Limb (tissue), 2 donors: ENCODE measurements at regions not wholly inside any gene's neighbourhood (a gene's known extent, or its start where the extent isn't known, plus 50 kb on each side); places are given as distances from the start of the nearest gene placed in this dataset.

Experiments used
- DNase-seq, 2 donors: peaks; one replicate each; pipeline ENCODE4 v3.0.0-alpha.2; 2016; ENCODE audit errors: extremely low spot score in 2 of 2

GRCh38 chr7:46881507-46882127 is 700.3 kb downstream of the TNS3 start:
- no peak for DNase-seq

- DNase-seq, result no peak
These were observed 701.3 kb downstream of the TNS3 start for GRCh38 chr7:46880508-46881196.

GRCh38 chr7:46879783-46880182 is 702.1 kb downstream of the TNS3 start:
- no peak for DNase-seq

GRCh38 chr7:46871516-46871915 is 710.4 kb downstream of the TNS3 start:
- no peak for DNase-seq

GRCh38 chr7:46864716-46865115 is 717.2 kb downstream of the TNS3 start:
- DNase-seq, result no peak

- DNase-seq, result no peak
These were observed 721.9 kb downstream of the TNS3 start for GRCh38 chr7:46859963-46860475.

GRCh38 chr7:46855851-46856250 is 726.1 kb downstream of the TNS3 start:
- no peak for DNase-seq

GRCh38 chr7:46854958-46855473 is 726.9 kb downstream of the TNS3 start:
- no peak for DNase-seq

GRCh38 chr7:46853451-46853850 is 728.5 kb downstream of the TNS3 start:
- DNase-seq, result no peak

- no peak for DNase-seq
These were observed 729.1 kb downstream of the TNS3 start for GRCh38 chr7:46852795-46853194.

GRCh38 chr7:46850563-46851330 is 731.2 kb downstream of the TNS3 start:
- DNase-seq, result no peak

GRCh38 chr7:46848944-46849343 is 733.0 kb downstream of the TNS3 start:
- DNase-seq, result no peak

GRCh38 chr7:46848311-46848710 is 733.6 kb downstream of the TNS3 start:
- no peak for DNase-seq

GRCh38 chr7:46847126-46847525 is 734.8 kb downstream of the TNS3 start:
- DNase-seq, result no peak

GRCh38 chr7:46844486-46844885 is 737.4 kb downstream of the TNS3 start:
- no peak for DNase-seq

GRCh38 chr7:46841248-46841647 is 740.7 kb downstream of the TNS3 start:
- DNase-seq, result no peak

- DNase-seq, result no peak
These were observed 742.3 kb downstream of the TNS3 start for GRCh38 chr7:46839651-46840050.

- no peak for DNase-seq
These were observed 743.4 kb downstream of the TNS3 start for GRCh38 chr7:46838463-46838862.

GRCh38 chr7:46835556-46835955 is 746.4 kb downstream of the TNS3 start:
- no peak for DNase-seq

GRCh38 chr7:46834921-46835320 is 747.0 kb downstream of the TNS3 start:
- DNase-seq, result no peak

- DNase-seq, result no peak
These were observed 748.7 kb downstream of the TNS3 start for GRCh38 chr7:46833197-46833596.

- no peak for DNase-seq
These were observed 749.8 kb downstream of the TNS3 start for GRCh38 chr7:46832136-46832535.
